HG02943 (cell line): ENCODE measurements at regions not wholly inside any gene's neighbourhood (a gene's known extent, or its start where the extent isn't known, plus 50 kb on each side); places are given as distances from the start of the nearest gene placed in this dataset.
"Not testable (repeated sequence)": the region's sequence is repeated elsewhere in the genome, so short reads cannot be mapped to it uniquely, and the experiment has no call there.

ENCODE experiments used
- ATAC-seq: cut with Tn5 transposase; IDR thresholded peaks from one replicate; pipeline ENCODE4 v1.9.1; 2021; ENCODE audit warnings: mild to moderate bottlenecking, low read depth, moderate library complexity; ENCODE audit not compliant: unreplicated experiment

DNA sequence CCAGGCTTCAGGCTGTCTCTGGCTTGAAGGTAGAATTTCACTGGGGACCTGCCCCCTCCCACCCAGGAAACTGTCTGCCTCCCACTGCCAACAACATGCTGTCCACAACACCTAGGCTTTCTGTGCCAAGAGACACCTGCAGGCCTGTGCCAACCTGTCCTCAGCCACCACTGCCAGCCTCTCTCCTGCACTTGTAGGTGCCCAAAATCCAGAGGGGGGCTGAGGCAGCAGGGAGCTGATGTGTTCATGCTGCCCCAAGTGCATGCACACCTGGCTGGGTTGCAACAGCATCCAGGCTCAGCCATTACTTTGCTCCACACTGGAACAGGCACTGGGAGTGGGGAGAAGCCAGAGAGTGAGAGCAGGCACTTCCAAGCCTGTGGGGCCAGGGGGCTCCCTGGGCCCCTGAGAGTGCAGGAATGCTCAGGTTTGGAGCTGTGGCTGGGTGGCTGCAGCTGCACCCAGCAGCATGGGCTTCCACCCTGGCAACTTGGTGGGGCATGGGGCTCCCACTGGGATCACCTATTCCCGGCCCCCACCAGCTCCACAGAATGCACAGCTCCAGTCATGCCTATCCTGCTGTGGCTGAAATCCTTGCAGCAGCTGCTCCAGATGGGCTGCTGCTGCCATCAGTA is 218.1 kb upstream of the OBI1 start:
- no peak for ATAC-seq

DNA sequence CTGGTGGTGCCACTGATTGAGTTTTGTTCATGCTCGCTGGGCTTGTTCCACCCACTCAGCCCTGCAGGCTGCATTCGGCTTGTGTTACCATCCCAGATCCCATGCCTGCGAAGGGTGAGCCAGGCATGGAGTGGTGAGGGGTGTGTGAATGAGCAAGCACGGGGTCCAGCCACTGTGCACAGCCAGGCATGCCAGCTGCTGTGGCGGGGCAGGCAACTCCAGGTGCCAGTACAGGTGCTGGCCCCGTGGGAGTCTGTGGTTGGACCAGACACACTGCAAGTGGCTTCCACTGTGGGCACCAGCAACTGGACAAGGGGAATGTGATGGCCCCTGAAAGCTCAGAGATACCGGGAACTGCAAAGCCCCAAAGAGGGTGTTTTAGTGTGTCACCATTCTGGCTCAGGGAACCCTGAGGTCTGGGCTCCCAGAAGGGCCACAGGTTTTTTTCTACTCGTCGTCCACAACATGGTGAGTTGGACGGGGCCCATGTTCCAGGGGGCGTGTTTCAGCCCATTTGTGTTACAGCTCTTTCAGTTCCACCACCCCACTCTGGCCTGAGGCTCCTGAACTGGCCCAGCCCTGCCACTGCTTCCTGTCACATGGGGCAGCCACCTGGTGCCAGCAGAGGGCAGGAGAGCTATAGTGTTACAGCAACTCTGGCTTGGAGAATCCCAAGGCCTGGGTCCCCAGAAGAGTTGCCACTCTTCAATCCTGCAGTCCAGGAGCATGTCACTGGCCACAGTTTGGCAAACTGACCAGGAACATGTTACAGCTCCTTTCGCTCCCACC is 217.0 kb upstream of the OBI1 start:
- no peak for ATAC-seq

DNA sequence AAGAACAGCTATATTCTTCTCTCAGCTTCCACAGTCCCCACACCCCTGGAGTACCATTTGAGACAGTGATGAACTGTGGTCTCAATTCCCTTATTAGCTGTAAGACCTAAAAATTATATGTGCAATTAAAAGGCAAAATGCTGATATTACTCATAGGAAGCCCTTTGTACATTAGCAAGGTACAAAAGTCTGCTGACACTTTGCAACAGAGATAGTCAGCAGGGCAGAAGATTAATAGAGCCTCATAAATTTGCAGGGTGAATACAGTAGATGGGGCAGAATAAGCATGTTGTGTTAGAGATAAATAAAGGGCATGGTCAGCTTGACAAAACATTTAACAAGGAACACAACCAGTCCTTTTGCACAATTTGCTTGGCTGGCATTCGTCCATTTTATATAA is 210.0 kb upstream of the OBI1 start:
- ATAC-seq: no peak

DNA sequence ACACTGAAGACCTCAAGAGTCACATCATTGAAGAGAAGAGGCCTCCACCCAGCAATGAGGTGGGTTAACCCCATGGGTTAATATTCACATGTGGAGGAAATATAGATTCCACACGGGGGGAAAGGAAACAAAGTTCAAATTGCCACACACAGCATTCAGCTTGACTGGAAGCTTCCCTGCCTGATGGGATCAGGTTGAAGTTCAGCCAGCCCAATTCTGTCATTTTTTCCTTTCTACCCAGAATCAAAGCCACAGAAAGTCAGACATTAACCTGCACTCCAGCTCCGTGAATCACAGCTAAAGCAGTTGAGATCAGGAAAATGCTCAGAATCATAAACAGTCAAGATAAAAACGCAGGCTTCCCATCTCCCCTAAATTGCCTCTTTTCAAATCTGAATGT is 208.7 kb upstream of the OBI1 start:
- ATAC-seq: no peak

DNA sequence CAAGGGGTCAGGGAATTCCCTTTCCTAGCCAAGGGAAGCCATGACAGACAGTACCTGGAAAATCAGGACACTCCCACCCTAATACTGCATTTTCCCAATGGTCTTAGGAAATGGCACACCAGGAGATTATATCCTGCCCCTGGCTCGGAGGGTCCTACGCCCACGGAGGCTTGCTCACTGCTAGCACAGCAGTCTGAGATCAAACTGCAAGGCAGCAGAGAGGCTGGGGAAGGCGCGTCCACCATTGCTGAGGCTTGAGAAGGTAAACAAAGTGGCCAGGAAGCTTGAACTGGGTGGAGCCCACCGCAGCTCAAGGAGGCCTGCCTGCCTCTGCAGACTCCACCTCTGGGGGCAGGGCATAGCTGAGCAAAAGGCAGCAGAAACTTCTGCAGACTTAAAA is 207.1 kb upstream of the OBI1 start:
- not testable (repeated sequence) for ATAC-seq

DNA sequence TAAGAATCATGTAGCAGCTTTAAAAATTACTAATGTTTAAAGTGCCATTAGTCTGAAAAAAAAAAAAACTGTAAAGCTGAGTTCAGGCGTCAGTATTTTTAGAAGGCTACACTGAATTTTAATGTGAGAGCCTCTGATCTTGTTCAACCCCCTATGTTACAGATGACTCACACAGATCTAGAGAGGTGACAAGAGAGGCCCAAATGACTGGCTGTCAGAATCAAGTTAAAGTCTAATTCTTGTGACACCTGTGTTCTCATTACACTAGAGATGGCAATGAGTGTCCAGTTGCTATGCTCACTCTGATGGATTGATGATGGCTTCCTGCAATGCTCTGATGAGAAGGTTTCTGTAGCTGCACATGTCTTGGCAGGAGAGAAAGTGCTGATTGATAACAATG is 203.5 kb upstream of the OBI1 start:
- ATAC-seq: no peak

DNA sequence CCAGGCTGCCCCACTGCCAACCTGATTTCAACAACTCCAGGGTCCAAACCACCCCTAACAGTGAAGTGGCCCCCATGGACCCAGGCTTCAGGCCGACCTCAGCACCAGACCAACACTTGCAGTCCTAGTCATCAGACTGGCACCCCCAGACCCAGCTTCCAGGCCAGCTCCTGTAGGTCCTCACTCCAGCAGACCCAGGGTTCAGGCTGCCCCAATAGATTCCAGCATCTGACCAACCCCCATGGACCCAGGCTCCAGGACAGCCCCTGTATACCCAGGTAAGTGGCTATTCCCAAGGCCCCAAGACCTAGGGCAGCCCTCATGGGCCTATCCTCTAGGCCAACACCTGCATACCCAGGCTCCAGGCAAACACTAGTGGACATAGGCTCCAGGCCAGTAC is 193.8 kb upstream of the OBI1 start:
- ATAC-seq: no peak

- ATAC-seq: no peak
These were observed 186.9 kb upstream of the OBI1 start for GRCh38 chr13:78845656-78846365.

DNA sequence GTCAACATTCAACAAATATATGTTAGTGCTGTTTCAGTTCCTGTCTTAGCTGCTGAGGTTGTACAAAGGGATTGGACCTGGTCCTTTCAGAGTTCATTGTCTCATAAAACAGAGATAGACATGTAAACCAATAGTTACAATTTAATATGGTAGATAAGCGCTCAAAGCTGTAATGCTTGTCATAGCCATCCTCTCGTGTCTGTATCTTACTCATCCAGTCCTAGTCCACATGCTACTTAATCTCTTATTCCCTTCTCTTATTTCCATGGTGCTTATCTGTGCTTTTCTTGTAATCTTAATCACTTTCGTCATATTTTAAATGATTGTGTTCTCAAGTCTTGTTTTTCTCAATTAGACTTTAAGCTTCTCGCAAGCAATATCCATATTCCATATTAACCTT is 185.2 kb upstream of the OBI1 start:
- ATAC-seq: no peak

- no peak for ATAC-seq
These were observed 182.5 kb upstream of the OBI1 start for GRCh38 chr13:78841358-78841963.

DNA sequence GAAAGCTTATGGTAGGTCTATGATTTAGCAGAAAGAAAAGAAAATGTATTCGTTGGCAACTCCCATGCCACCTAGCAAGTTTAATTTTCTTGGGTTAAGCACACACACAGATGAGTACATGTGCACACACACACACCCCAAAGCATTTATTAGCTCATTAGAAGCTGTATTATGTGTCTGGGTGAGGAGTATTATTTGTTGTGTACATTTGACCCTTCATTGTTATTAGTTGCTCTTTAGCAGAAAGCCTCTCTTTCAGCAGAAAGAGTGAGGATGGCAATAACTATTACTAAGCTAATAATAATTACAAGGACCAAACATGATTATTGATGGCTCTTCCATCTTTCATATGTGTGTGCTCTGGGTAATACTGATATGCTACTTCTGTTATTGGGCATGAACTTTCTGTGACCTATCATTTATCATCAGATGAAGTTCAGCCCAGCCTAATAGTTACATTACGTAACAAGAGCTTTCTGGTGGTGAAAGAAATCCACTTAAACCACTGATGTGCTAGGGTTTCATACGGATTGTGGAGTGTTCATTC is 177.4 kb upstream of the OBI1 start:
- ATAC-seq: no peak

DNA sequence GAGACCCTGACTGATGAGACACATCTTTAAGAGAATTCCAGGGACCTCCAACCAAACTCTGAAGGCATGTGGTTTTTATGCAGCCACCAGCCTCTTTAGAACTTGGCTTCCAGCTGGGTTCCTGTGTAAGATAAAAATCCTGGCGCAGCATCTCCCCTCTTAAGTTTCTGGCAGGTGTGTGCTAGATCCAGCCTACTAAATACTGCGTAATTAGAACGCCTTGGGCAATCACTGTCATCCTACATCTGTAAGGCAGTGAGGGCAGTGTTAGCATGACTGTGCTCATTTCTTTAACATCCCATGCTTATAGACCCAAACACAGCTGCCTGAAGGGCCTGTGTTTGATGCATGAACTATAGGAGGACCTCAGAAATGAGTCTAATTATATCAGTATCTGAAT is 173.5 kb upstream of the OBI1 start:
- ATAC-seq: no peak

- ATAC-seq: no peak
These were observed 171.6 kb upstream of the OBI1 start for GRCh38 chr13:78830508-78830907.

DNA sequence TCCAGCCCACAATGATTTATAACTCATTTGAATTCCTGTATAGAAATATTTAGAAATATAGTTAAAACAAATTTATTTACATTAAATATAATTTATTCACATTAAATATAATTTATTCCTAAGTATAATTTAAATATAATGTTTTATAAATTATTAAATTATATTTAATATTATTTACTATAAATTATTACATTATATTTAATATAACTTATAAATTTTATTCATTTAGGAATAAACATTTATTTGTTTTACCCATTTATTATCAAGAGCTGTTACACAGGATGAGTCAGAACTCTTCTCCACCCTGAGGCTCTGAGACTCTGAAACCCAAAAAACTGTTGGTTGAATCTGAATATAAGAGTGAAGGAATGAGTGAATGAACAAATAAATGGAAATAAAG is 170.9 kb upstream of the OBI1 start:
- no peak for ATAC-seq

DNA sequence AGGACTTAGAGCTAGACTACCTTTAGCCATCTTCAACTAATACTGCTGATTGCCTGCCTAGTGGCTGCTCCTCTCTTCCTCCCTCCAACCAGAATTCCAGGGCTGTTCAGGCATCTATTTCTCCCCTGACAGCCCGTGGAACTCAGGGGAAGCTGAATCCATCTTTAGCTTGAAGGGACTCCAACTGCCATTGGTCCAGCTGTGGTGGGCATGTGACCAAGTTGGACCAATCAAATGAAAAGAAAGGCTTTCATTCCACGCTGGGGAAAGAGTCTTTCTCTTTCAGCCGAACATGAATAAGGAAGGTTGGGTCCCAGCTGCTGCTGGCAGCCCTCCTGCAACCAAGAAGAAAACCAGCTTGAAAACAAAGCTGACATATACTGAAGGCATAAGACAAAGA is 168.5 kb upstream of the OBI1 start:
- ATAC-seq: no peak

DNA sequence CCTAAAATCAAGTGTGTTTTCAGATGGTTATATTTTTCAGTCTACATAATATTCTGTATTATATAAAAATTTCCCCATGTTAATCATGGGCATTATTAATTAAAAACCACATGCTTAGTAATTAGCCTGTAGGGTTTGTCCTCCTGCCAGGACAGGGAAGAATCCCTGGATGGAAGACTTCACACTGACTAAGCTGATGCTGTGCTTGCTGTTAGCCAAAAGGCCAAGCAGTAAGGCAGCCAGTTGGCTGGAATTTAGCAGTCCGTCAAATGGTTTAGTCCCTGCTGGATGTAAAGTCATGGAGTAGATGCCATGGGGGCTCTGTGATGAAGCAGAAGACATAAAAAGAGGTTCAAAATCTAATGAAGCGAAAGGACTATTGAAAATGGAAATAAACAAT is 168.0 kb upstream of the OBI1 start:
- no peak for ATAC-seq

DNA sequence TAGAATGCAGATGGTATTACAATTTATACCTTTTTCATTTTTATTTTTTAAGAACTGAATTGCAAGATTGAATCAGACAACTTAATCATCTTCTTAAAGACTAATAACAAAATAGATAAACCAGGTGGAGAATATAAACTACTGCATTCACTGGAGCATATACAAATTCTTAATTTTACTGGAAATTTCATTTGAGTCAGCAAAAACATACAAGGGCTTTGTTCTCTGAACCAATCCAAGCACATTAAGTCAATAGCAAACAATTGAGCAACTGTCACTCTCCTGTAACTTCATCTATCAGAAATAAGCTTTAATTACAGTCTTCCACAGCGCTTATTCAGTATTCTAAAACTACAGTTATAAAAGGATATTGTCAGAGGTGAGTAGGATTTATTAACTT is 167.4 kb upstream of the OBI1 start:
- no peak for ATAC-seq

- ATAC-seq: no peak
These were observed 161.6 kb upstream of the OBI1 start for GRCh38 chr13:78820541-78820940.

DNA sequence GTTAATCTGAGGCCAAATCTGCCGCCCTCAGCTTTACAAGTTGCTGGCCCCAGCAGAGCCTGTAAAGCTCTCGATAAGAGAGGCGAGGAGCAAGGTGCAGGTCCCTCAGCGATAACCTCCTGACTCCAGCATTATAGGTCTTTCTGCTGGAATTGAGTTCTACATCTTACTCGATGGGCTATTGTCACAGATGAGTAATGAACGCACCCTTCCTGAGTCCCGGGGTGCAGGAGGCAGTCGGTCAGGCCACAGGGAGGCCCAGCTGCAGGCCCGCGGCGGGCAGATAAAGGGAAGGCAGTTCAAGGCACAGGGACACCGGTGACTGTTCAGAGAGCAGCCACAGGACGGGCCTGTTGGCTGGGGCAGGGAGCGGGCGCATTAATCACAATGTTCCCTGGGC is 157.6 kb upstream of the OBI1 start:
- ATAC-seq: no peak

DNA sequence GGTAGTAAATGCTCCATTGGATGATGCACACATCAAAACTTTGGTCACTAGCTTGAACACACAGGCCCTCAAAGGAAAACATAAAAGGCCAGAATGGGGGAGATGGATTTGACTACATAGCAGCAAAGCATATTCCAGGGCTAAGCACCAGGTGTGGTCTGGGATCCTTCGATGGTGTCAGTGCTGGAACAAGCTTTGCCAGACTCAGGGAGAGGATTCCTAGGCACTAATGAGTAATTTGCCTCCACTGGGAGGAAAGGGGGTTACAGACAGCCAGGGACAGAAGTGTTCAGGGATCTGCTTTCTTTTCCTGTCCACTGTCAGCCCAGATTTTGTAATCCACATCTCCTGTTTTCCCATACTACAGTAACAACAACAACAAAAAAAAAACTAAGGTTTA is 157.2 kb upstream of the OBI1 start:
- ATAC-seq: no peak

GRCh38 chr13:78806457-78806856 is 147.5 kb upstream of the OBI1 start:
- no peak for ATAC-seq
